Peyer's patch (tissue), 4 donors: ENCODE measurements at regions not wholly inside any gene's neighbourhood (a gene's known extent, or its start where the extent isn't known, plus 50 kb on each side); places are given as distances from the start of the nearest gene placed in this dataset.
"Not testable (repeated sequence)": the region's sequence is repeated elsewhere in the genome, so short reads cannot be mapped to it uniquely, and the experiment has no call there.

ENCODE experiments used
- POLR2A ChIP-seq, 2 donors: fragments of 450-650 bp; IDR thresholded peaks; one replicate each; pipeline ENCODE4 v1.5.1; 2017; ENCODE audit warnings: antibody characterized with exemption in 2 of 2, mild to moderate bottlenecking in 2 of 2, moderate library complexity in 2 of 2
- TF ChIP-seq, protein P1 (sequence below), 6 experiments: fragments of 450-650 bp in 4 of 6; fragments of 200-600 bp in 2 of 6; sonication (generic) in 1 of 6; IDR thresholded peaks; one replicate each; pipeline ENCODE4 v1.5.1; 2017 to 2019; ENCODE audit warnings: antibody characterized with exemption in 6 of 6, mild to moderate bottlenecking in 3 of 6, moderate library complexity in 1 of 6

DNA sequence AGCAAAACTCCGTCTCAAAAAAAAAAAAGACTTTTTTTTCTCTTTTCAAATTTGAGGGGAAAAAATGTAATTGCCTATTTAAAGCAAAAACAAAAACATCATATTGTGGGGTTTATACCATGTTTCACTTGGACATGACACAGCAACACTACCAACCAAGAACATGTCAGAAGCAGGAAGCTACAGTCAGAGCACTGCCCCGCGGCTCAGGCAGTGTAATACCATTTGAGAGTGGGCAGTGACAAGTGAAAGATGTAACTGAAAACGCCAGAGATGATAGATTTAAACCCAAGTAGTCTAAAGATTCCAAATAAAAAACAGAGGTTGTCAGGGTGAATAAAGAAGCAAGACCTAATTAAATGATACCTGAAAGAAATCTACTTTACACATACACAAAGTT is 68.6 kb downstream of the GOLGA6L6 start:
- TF ChIP-seq, protein P1, sequence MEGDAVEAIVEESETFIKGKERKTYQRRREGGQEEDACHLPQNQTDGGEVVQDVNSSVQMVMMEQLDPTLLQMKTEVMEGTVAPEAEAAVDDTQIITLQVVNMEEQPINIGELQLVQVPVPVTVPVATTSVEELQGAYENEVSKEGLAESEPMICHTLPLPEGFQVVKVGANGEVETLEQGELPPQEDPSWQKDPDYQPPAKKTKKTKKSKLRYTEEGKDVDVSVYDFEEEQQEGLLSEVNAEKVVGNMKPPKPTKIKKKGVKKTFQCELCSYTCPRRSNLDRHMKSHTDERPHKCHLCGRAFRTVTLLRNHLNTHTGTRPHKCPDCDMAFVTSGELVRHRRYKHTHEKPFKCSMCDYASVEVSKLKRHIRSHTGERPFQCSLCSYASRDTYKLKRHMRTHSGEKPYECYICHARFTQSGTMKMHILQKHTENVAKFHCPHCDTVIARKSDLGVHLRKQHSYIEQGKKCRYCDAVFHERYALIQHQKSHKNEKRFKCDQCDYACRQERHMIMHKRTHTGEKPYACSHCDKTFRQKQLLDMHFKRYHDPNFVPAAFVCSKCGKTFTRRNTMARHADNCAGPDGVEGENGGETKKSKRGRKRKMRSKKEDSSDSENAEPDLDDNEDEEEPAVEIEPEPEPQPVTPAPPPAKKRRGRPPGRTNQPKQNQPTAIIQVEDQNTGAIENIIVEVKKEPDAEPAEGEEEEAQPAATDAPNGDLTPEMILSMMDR (IDR thresholded peaks at IDR 0.05) = not testable (repeated sequence)
- TF ChIP-seq POLR2A (IDR thresholded peaks at IDR 0.05) = not testable (repeated sequence)
